HG03558 (cell line): ENCODE measurements at regions not wholly inside any gene's neighbourhood (a gene's known extent, or its start where the extent isn't known, plus 50 kb on each side); places are given as distances from the start of the nearest gene placed in this dataset.

Source experiments
- ATAC-seq: cut with Tn5 transposase; IDR thresholded peaks from one replicate; pipeline ENCODE4 v1.9.1; 2021; ENCODE audit warnings: moderate number of reproducible peaks; ENCODE audit not compliant: unreplicated experiment; ENCODE audit errors: extremely low read depth

DNA sequence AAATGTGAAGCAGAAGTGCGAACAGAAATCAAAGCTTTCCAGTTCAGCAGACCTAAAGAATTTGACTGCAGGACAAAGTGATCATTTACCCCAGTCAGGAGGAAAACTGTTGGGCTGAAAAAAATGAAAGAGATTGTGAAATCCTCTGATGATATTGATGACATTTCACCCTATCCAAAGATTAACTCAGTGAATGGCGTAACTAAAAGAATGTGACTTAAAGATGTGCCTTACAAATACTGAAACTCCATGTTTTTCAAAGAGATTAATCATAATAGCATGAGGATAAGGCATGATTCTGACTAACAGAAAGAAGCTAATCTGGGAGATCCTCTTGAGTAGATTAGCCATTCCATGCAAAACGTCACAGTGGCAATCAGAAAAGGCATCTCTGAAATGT lies 225.6 kb downstream of the DUSP6 start:
- ATAC-seq: no peak

DNA sequence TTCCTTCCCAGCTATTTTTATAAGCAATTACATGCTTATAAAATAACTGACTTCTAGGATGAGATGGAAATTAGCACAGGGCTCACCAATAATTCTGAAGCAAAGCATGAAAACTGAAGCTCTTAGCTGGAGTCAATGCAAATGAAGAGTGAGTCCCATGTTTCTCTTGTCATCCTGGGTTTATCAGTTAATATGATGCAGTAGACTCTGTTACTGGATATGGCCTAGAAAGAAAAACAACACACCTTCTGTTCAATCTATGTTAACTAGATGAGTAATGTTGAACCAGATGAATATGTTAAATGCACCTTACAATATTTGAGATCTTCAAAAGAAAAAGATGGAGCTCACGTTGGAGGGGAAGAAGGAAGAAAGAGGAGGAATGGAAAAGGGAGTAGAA lies 229.4 kb downstream of the DUSP6 start:
- ATAC-seq: no peak

DNA sequence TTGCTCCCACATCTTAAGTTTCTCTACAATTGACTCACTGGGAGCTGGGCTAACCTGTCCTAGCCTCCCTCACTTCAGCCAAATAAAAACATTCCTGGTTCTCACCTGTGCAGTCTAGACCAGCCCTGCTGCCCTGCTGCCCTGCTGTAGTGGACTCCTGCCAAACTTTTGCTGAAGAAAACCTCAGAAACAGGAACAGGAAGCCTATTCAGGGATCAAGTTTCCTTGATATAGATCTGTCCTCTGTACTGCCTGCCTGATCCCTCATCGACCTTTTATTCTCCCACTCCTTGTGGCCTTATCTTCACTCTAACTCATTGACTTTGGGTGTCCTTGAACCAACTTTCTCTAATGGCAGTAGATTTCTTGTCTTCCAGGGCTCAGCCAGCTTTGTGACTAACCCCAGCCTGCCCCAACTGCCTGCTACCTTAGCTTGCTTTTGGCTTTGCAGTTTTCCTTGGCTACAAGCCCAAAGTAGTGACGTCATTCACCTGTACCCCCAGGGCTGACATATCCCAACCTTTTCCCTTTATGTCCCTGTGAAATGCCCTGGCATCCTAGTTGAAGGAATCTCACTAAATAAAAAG lies 234.8 kb downstream of the DUSP6 start:
- no peak for ATAC-seq

DNA sequence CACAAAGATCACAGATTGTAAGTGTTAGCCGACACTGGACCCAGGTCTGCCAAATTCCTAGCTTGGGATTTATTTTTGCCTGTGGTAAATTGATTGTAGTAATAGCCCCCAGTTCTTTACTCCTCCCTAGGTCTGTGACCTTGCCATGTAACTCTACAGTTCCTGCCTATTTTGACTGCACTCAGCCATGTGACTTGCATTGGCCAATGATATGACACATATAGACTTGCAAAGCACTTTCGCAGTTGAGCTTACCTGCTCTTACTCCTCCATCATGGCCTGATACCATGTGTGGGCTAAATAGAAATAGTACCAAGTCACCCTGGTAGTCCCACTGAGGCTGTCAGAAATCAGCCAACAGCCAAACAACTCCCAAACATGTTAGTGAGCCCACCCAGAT lies 240.3 kb downstream of the DUSP6 start:
- ATAC-seq: no peak

DNA sequence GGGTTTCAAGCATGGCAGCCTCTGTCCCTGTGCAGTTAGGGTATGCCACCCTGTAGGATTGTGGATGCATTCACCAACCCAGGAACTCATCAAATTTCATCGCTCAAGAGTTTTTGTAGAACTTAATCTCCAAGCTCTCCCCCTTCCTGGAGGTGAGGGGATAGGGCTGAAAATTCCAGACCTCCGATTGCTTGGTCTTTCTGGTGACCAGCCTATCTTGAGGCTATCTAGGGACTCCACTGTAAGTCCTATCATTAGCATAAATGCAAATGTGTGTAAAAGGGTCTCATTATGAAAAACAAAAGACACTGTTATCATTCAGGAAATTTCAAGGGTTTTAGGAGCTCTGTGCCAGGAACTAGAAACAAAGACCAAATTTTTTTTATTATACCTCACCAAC lies 244.0 kb downstream of the DUSP6 start:
- no peak for ATAC-seq

DNA sequence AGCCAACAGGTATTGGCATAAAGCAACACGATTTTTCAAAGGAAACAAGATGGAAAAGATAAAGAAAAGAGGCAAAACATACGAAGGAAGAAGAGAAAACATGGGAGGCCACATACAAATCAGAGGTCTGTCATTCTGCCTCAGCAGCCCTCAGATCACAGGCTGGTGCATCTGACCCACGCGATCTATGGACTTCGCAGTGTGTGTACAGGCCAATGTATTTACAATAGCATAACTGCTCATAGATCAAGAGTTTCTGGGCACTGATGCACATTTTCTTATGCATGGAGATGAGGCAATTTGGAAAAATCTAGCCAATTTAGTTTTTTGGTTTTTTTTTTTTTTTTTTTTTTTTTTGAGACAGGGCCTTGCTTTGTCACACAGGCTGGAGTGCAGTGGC lies 245.4 kb downstream of the DUSP6 start:
- no peak for ATAC-seq

DNA sequence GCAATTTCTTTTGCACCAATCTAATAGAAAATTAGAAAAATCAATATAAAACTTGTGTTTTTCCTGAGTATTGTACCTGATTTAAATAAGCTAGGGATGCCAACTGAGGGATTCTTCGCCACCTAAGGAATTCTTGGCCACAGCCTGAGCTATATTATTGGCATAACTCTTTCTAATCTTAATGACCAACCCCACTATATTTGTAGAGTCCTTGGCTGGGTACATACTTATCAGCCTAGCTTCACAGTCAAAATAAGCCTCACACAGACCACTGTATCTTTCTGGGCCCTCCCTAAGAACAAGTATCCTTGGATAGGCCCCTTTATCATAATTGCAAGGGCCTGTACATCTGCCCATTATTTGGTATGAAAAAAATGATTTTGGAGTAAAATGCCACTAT lies 247.1 kb downstream of the DUSP6 start:
- ATAC-seq: no peak

DNA sequence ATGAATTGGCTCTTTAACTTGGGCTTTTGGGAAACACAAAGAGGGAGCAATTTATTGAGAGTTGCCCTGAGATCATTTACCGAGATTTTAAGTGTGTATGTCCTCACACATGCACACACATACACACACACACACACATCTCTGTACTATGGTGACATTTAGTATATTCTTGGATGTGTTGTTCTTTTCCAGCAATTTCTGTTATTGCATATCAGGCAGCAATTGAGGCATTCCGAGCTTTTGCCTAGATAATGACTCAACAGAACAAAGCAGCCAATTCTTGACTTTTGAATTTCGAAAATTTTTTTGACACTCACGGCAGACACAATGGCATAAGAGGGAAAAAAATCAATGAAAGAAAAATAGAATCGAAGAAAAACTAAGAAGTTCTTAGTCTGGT lies 248.5 kb downstream of the DUSP6 start:
- ATAC-seq: no peak

DNA sequence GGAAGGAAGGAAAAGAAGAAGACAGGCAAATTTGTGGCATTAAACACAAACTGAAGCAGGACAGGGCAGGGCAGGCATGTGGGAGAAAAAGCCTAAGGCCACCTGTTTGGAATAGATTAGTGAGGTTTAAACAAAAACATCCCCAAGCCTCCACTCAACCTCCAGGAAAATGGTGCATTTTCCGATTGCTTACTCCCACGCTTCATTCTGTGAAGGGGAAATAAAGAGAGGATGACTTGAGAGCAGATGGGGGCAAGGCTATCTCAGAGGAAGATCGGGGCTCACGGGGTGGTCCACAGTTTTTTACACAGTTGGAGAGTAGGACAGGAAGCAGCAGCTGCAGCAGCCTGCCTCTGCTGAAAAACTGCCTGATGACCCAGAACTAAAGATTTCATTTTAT lies 250.9 kb downstream of the DUSP6 start:
- no peak for ATAC-seq

DNA sequence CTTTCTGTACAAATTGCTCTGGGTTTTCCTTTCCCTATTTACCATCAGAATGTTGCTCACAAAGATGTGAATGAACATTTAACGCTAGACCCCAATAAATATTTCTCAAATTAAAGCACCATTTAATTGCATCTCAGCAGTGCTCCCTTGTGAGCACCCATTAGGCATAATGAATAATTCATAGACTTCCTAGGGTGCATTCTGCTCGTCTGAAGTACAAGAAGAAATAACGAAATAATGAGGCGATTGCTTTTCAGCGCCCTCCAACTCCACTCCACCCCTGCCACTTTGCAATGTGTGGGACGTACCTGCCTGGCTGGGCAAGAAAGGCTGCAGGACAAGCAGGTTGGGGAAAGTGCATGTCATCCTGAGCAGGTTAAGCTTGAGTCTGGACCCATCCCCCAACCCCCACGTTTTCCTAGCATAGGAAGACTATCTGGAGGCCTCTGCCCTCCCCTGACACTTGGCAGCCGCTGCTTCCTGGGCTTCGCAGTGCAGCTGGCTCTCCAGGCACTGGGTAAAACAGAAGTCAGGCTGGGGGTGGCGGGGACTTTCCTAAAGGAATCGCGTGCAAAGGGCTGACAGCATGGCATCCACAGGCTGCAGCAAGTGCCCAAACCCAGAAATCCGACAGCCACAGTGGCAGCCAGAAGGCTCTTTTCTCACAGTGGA lies 253.7 kb downstream of the DUSP6 start:
- ATAC-seq: no peak

DNA sequence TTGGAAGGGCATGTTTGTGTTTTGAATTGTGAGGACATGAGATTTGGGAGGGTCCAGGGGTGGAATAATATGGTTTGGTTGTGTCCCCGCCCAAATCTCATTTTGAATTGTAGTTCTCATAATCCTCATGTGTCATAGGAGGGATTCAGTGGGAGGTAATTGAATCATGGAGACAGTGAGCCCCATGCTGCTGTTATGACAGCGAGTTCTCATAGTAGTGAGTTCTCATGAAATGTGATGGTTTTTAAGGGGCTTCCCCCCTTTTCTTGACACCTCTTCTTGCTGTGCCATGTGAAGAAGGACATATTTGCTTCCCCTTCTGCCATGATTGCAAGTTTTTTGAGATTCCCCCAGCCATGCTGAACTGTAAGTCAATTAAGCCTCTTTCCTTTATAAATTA lies 260.0 kb downstream of the DUSP6 start:
- no peak for ATAC-seq

DNA sequence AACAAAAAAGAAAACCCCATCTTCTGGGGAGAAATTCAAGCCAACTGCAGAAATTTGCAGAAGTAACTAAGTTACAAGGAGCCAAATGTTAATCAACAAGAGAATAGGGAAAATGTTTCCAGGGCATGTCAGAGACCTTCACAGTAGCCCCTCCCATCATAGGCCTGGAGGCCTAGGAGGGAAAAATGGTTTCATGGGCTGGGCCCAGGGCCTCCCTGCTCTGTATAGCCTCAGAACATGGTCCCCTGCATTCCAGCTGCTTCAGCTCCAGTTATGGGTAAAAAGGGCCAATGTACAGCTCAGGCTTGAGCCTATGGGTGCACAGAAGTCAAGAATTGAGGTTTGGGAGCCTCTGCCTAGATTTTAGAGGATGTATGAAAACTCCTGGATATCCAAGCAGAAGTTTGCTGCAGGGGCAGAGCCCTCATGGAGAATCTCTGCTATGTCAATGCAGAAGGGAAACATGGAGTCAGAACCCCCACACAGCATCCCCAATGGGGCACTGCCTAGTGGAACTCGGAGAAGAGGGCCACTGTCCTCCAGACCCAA lies 260.9 kb downstream of the DUSP6 start:
- ATAC-seq: no peak

DNA sequence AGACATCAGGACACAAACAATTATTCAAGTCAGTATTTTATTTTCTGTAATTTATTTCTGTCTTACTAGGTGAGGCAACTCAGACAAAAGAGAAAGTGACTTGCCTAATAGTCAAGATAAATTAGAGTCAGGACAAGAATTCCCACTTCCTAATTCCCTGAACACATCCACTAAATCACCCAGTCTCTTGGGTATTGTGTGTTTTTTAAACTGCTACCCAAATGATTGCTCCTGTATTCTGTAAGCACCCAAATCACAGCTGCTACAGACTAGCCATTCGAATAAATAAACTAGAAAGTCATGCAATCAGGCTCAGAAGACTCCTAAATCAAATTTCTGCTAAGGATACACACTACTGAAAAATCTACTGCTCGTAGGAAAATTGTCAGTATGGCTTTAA lies 263.0 kb downstream of the DUSP6 start:
- no peak for ATAC-seq

DNA sequence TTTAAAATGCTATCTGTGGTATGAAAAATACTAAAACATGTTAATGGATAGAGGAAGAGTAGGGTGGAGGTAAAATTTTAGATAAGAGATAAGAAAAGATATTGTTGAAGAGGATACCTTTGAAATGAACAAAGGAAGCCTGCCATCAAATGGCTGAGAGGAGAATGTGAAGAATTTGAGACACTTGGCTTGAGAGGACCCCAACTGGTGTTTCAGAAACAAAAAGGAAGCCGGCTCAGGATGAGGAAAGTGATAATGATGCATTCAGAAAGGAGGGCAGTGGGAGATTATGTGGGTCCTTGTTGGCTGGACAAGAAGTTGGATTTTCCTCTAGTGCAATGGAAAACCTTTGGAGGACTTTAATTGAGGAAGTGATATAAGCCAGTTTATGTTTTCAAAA lies 264.4 kb downstream of the DUSP6 start:
- no peak for ATAC-seq

DNA sequence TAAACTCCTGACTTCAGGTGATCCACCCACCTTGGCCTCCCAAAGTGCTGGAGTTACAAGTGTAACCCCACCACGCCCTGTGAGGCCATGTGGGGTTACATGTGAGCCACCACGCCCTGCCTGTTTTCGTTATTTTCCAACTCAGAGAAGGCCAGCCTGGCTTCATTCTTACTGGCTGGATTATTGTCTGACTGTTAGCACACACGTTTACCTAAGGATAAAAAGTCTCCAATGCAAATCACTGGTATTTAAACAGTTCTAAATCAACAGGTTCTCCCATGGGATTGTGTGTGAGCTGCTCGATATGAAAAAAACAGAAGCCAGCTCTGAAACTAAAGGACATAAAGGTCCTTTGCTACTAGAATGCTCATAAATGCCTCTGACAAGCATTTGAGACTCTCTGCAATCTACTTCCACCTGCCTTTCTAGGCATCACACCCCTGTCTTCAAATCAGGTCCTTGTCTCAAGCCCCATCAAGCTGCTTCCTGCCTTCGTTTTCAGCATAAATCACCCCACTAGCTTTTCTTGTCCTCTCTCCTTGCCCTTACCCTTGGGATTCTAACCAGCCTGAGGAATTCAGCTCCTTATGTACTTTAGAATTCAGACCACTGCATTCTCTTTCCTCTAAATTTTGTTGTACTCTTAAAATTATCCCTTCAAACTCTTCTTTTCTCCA lies 265.0 kb downstream of the DUSP6 start:
- ATAC-seq: no peak

DNA sequence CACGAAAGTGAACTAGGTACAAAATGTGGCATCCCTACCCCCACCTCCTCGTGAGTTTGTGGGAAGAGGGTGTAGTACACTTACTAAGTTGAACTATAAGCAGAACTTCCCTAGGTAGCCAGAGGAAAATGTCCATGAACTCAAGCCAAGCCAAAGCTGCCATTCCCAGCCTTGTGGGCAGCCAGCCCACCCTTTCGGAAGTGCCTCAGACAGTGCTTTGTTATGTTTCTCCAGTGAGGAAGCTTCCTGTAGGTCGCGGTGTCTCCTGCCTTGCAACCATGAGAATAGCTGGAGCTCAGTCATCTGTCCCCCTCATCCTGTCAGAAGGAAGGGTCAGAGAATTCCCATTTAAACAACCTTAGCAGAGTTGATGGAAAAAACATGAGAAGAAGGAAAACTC lies 266.9 kb downstream of the DUSP6 start:
- no peak for ATAC-seq

DNA sequence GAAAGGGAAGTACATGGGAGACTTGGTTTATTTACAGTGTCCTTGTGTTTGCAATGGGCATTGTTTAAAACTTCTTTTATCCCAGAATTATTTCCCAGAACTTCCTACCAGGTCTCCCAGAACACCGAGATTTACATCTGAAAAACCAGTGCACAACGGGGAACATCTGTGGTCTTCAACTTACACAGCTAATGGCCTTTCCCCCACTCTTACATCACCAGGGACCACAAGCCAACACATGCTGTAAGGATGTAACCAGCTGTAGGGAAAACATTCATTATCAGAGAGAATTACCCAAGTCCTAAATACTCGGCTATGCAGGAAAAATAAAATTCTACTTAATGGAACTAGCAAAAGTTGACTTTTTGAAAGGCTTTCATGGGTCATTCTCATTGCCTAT lies 267.6 kb downstream of the DUSP6 start:
- no peak for ATAC-seq

DNA sequence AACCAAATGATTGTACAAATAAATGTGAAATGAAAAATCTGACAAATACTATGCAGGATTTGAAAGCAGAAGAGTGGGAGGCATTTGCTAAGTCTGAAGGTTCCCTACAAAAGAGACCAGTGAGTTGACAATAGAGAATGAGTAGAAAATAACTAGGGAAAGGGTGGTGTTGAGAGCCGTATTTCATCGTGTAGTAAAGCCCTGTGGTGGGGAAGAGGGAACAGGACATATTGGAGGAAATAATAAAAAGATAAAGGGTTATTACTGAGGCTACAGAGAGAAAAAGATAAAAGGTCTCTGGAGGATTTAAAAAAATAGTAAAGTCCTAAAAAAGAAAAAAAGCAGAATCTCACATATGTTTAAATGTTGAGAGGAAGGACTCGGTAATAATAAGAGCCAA lies 268.8 kb downstream of the DUSP6 start:
- ATAC-seq: no peak

DNA sequence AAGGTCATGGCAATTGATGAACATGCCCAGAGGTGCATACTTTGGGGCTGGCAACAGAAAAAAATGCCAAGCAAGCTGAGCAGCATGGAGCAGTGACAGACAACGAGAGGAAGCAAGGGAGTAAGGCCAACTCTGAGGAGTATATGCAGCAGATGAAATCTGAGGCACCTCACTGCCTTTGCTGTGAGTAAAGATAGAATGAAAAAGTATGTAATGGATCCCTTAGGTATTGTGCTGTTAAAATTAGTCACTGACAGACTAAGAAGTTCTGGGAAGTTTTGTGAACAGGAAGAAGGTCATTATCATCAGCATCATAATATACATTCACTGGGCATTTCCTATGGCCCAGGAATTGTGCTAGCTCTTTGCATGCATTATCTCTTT lies 269.9 kb downstream of the DUSP6 start:
- ATAC-seq: no peak

DNA sequence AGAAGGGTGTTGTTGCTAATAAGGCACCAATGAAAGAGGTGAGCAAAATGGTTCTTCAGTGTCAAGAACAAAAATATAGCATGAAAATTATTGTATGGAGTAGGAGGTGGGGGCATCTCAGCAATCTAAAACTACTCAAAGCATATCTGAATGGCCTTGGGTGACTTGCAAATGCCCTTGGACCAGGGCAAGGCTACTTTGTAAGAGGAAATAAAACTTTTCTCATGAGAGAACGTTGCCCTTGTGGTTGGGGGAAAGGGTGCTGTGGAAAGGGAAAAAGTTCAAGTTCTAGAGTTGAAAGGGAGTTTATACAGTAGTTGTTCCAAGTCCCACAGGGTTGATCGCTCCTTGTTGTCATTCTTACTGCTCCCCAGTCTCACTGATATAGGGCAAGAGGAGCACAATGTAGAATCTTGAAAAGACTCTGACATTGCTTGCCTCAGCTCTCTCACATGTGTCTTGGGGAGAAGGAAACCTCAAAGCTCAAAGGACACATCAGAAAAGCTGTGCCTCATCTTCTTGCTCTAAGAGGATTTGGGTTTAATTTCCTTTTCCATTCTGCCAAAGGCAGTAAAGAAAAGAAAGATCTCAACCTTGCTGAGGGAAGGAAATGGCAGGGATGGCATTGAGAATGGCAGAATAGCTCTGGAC lies 270.5 kb downstream of the DUSP6 start:
- no peak for ATAC-seq

DNA sequence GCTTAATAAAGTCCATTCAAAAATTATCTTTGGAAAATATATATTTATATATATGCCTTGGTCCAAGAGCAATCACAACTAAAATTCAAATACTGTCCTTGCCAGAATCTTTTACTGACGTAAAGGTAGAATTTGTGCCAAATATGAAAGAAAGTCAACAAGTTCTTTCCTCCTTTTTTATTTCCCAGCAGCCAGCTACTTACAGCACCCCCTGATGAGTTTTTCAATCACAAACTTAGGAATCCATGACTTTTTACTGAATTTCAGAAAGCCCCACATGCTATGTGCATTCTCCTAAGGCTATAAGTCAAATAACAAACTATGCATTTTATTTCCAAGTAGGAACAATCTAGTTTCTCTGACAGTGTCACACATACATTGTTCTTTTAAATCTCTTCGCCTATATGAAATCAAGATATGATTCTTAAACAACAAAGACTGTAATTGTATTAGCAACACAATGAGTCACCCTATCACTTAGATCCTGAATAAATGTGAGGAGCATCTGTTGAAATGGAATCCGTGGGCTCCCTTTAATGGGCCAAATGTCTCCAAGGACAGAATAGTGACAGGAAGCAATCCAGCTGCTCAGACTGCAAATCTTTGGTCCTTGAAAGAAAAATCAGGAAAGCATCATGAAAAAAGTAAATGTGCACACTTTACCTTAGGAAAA lies 271.4 kb downstream of the DUSP6 start:
- ATAC-seq: no peak
